AG10803 (cell line): ENCODE measurements at regions not wholly inside any gene's neighbourhood (a gene's known extent, or its start where the extent isn't known, plus 50 kb on each side); places are given as distances from the start of the nearest gene placed in this dataset.
"Not testable (repeated sequence)": the region's sequence is repeated elsewhere in the genome, so short reads cannot be mapped to it uniquely, and the experiment has no call there.

Source experiments
- DNase-seq: peaks from one replicate; pipeline ENCODE4 v3.0.0; 2010; ENCODE audit warnings: low read depth
- H3K4me3 ChIP-seq: 2 replicates; pipeline ENCODE4 v1.5.1; 2011; ENCODE audit warnings: mild to moderate bottlenecking, low read length, control low read depth
- CTCF ChIP-seq: conservative IDR thresholded peaks from 2 replicates; pipeline ENCODE4 v1.5.1; 2011; ENCODE audit warnings: mild to moderate bottlenecking, low read length, control low read depth, inconsistent platforms

GRCh38 chr20:29497261-29497671, 1760.2 kb upstream of the DEFB115 start:
- DNase-seq = peak; percentile 0
- H3K4me3 ChIP-seq = no peak overlapping the region
- TF ChIP-seq CTCF = no peak

GRCh38 chr20:29497684-29498083, 1759.8 kb upstream of the DEFB115 start:
- H3K4me3 ChIP-seq, DNase-seq: not testable (repeated sequence)

- H3K4me3 ChIP-seq, DNase-seq: not testable (repeated sequence)
Observed at GRCh38 chr20:29500738-29501137, 1756.7 kb upstream of the DEFB115 start.

GRCh38 chr20:29514634-29515033, 1742.8 kb upstream of the DEFB115 start:
- H3K4me3 ChIP-seq, DNase-seq: not testable (repeated sequence)

GRCh38 chr20:29516847-29517246, 1740.6 kb upstream of the DEFB115 start:
- not testable (repeated sequence) for DNase-seq, H3K4me3 ChIP-seq

- not testable (repeated sequence) for H3K4me3 ChIP-seq, DNase-seq
- peak; percentile 16; the same call in 1 of the 2 replicates for TF ChIP-seq CTCF
Observed at GRCh38 chr20:29519610-29520241, 1737.7 kb upstream of the DEFB115 start.

GRCh38 chr20:29533566-29534177, 1723.8 kb upstream of the DEFB115 start:
- not testable (repeated sequence) for DNase-seq, H3K4me3 ChIP-seq

GRCh38 chr20:29566901-29567635, 1690.4 kb upstream of the DEFB115 start:
- DNase-seq, H3K4me3 ChIP-seq: not testable (repeated sequence)

GRCh38 chr20:29567671-29568070, 1689.8 kb upstream of the DEFB115 start:
- not testable (repeated sequence) for H3K4me3 ChIP-seq, DNase-seq

GRCh38 chr20:29570126-29570525, 1687.3 kb upstream of the DEFB115 start:
- DNase-seq, H3K4me3 ChIP-seq: not testable (repeated sequence)

GRCh38 chr20:29589530-29589929, 1667.9 kb upstream of the DEFB115 start:
- H3K4me3 ChIP-seq, DNase-seq: not testable (repeated sequence)

GRCh38 chr20:29604163-29604562, 1653.3 kb upstream of the DEFB115 start:
- H3K4me3 ChIP-seq, DNase-seq: not testable (repeated sequence)

GRCh38 chr20:29606171-29606570, 1651.3 kb upstream of the DEFB115 start:
- not testable (repeated sequence) for H3K4me3 ChIP-seq, DNase-seq

- DNase-seq, H3K4me3 ChIP-seq: not testable (repeated sequence)
Observed at GRCh38 chr20:29629395-29629794, 1628.1 kb upstream of the DEFB115 start.
